GM21515 (cell line): ENCODE measurements at regions not wholly inside any gene's neighbourhood (a gene's known extent, or its start where the extent isn't known, plus 50 kb on each side); places are given as distances from the start of the nearest gene placed in this dataset.

Experiments
- ATAC-seq: cut with Tn5 transposase; IDR thresholded peaks from one replicate; pipeline ENCODE4 v1.9.1; 2021; ENCODE audit not compliant: unreplicated experiment

DNA sequence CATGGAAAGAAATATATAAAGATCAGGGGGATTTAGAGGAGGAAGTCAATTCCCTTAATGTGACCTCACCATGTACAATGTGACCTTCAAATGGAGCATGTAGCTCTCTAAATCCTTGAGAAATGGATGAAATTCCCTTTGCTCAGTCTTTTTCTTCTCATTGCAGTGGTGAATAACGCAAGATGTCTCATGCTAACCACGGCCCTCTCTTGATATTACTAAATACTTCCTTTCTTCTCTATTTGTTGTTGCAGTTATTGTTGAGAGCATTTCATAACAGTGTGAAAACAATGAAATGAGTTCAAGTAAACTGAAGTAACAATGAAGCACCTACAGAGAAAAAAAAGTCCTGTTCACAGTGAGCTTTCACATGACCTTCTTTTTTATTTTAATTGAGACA, 55.6 kb downstream of the ZNF281 start:
- ATAC-seq: no peak

DNA sequence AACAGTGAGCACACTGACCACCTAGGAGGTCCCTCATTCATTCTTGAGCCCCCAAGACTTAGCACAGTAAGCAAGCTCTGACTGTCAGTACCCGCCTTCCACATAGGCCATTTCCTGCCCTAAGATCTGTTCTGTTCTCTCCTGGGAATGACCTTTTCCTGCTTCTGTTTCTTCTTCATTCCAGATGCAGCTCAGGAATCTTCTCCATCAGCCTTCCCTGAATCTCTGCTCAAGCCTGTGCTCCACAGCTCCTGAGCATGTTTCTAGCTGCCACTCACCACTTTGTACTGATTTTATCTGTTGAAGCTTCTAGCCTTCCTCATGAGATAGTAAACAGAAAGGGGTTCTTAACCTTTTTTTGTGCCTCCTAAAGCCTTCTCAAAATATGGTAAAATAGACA, 56.6 kb downstream of the ZNF281 start:
- ATAC-seq: no peak

DNA sequence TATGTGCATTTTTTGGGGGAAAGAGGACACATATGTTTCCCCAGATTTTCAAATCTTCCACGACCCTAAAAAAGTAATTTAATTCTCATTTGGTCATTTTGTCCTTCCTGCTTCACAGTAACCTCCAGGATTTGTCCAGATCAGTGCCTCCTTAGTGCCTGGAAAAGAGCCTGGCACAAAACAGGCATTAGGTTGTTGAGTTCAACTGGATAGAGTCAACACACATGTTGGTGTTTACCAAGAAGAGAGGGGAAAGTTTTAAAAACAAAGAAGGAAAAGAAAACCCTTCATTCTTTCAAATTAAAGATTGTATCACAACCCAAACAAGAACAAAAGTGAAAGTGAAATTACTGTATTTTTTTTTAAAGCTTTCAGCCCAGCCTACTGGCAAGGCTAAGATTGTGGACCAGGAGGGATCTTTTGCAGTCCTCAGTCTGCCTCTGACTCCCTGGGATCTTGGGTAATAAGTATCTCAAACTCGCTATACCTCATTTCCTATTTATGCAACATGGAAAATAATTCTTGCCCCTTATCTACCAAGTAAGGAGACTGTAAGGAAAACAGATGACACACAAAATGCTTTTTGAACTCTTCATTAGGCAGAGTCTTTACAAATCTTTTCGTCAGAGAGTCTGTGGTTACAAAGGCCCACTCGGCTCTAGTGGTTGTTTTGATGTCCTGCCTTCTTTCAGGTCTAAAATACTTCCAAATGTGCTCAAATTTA, 57.8 kb downstream of the ZNF281 start:
- no peak for ATAC-seq

DNA sequence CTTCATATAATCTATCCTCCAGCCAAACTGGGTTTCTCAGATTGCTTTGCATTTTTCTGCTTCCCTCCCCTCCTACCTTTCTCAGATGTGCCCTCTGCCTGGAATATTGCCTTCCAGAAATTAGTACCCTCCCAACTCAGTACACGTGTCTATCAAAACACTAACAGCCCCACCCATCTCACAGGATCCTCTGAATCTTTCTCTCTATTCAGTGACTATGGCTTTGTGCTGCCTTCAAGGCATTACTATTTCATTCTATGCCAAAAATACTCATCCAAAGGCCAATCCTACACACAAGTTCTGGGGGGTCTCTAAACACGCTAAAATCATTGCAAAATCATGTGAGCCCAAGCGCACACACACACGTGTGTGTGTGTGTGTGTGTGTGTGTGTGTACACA, 58.4 kb downstream of the ZNF281 start:
- ATAC-seq: no peak

DNA sequence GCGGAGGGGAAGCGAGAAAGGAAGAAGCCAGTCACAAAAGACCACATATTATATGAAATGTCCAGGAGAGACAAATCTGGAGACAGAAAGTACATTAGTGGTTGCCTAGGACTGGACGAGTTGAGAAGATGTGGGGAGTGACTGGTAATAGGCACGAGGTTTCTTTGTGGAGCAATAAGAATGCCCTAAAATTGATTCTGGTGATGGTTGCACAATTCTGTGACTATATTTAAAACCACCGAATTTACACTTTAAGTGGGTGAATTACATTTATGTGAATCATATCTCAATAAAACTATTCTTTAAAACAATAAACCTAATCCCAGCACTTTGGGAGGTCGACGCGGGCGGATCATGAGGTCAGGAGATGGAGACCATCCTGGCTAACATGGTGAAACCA, 63.1 kb downstream of the ZNF281 start:
- ATAC-seq: no peak

DNA sequence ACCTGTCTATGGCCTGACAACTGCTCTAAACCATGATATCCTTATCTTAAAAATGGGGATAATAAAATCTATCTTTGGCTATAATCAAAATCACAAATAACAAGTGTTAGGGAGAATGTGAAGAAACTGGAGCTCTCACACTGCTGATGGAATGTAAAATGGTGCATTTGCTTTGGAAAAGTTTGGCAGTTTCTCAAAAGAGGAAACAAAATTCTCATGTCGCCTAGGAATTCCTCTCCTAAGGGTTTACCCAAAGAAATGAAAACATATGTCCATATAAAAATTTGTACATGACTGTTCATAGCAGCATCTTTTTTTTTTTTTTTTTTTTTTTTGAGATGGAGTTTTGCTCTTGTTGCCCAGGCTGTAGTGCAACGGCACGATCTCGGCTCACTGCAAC, 64.3 kb downstream of the ZNF281 start:
- no peak for ATAC-seq

DNA sequence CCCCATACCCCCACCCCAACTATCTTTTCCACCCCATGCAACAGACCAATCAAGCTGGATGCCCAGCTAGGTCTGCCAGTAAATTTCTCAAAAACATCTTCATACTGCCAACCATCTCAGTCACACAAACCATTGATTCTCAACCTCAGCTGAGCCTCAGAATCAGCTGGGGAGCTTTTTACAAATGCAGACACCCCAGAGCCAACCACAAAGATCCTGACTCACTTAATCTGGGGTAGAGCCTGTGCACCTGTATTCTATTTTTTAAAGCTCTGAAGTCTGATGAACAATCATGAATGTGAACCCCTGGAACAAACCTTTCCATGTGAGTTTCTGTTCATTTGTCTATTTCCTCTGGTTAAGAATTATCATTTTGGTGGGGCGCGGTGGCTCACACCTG, 66.0 kb downstream of the ZNF281 start:
- no peak for ATAC-seq

DNA sequence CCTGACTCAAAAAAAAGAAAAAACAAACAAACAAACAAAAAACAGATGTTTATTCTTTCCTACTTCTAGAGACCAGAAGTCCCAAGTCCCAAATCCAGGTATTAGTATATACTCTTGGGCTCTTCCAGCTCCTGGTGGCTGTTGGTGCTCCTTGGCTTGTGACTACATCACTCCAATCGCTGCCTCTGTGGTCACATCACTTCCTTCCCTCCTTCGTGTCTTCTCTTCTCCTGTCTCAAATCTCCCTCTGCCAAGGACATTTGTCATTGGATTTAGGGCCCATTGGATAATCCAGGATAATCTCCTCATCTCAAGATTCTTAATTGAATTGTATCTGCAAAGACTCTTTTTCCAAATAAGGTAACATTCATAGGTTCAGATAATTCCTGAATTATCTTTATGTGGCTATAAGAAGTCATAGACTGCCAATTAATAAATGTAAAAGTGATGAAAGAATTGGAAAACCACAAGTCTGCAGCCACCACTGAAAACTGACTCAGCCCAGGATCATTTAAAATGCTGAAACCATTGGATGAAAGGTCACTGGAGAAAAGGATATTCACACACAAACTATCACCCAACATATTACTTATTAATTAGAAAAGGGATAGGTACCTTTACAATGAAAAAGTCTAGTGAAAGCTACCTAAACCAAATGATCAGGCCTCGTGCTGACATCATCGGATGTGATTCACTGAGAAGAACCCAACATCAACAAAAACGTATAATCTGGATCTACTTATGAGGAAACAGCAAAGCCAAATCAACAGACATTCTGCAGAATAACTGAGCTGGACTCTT, 67.1 kb downstream of the ZNF281 start:
- no peak for ATAC-seq

DNA sequence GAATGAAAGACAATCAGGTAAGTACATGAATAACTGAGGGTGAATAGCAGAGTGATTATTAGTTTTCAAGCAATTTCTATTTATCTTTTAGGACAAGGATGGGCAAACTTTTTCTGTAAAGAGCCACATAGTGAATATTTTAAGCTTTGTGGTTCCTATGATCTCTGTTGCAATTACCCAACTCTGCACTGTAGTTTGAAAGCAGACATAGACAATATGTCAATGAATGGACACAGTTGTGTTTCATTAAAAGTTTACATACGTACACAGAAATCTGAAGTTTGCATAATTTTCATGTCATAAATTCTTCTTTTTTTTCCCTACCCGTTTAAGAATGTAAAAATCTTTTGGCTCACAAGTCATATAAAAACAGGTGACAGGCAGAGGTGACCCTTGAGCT, 71.4 kb downstream of the ZNF281 start:
- ATAC-seq: no peak

DNA sequence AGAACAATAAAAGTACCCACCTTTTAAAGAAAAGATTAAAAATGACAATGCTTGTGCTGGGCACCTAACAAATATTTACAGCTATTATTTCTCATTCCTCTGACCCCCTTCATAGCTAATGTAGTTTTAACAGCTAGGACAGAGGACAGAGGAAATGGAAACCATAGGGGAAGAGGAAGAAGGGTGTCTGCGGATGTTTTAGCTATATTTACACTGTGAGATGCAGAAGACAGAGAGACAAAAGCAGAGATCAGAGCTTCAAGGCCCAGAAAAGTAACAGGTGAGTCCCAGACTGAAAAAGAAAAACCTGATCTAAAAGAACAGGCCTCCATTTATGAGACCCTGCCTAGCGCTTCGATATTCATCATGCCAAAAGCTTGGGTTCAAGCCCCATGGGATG, 72.0 kb downstream of the ZNF281 start:
- no peak for ATAC-seq

DNA sequence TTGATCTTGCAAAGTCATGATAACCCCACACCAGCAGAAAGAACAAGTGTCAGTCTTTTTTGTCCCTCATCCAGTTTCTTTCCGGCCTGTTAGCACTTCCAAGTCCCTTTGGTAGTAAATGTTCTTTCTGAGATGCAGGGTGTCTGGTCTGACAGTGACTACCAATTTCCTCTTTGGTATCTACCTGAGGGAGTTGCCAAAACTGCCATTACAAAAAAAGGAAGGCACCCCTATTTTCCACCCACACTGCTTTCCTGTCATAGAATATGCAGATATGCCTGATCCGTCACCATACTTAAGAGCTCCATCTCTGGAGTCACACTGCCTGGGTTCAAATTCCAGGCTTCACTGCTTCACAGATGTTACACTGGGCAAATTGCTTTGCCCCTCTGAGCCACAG, 72.4 kb downstream of the ZNF281 start:
- no peak for ATAC-seq

DNA sequence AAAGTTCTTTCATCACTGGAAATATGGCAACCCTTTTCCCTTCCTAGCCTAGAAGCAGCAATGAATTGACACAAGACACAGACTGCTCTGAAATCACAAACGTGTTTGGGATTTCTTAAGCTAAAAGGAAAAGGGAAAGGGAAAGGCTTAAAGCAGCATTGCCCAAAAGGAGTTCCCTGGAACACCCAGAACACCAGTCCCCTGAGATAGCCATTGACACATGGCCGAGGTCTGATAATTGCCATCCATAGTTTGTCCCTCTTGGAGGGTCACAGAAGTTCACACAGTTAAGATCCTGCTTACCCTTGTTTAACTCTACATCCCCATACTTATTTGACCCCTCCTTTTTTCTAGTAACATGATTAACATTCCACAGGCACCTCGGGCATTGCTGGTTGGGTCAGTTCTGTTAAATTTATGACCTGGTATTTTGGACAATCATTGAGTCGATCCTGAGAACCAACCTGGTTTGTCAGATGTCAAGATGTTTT, 72.9 kb downstream of the ZNF281 start:
- ATAC-seq: no peak

DNA sequence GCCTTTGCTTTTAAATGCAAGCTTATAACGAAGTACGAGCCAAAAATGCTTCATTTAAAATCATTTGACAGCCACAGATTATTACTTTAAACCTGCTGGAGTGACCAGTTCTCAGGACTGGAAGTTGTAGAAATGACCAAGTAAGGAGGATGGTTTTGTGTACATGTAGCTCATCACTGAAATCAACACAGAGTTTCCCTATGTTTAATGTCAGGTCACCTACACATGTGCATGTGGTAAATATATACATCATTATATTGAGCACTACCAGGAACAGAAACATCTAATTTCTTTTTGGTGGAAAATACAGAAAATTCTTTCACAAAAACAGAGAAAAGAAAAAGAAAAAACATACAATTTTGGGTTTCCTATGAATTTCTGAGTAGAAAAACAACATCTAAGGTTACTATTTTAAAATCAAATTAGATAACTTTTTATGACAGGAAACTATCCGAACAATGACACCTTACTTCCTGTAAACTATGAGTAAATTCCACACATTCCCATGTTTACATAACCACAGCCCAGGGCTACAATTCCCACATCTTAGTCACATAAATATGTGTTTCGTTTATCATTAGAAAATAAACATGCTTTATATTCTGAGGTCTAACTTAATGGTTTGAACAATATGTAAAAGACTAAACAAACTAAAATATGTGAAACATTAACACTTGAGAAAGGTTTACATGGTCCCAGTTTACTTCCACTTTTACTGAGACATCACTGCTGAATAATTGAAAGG, 73.6 kb downstream of the ZNF281 start:
- no peak for ATAC-seq

DNA sequence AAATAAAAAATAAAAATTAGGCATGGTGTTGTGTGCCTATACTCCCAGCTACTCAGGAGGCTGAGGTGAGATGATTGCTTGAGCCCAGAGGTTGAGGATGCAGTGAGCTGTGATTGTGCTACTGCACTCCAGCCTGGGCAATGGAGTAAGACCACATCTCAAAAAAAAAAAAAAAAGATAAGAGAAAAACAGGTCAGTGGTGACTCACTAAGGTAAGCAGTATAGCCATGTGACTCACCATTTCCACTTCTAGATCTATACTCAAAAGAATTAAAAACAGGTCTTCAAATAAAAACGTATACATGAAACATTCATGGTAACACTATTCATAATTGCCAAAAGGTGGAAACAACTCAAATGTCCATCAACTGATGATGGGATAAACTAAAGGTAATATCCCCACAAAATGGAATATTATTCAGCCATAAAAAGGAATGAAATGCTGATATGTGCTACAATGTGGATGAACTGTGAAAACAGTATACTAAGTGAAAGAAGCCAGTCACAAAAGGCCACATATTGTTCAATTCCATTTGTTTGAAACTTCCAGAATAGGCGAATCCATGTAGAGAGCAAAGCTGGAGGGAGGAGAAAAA, 75.1 kb downstream of the ZNF281 start:
- ATAC-seq: no peak

DNA sequence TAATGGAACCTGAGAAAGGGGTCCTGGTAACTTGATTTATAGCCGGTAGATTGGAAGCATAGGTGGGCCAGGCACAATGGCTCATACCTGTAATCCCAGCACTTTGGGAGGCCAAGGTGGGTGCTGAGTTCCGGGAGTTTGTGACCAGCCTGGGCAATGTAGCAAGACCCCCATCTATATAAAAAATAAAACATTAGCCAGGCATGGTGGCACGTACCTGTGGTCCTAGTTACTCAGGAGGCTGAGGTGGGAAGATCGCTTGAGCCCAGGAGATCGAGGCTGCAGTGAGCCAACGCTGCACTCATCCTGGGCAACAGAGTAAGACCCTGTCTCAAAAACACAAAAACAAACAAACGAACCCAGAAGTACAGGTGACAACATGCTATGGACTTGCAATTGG, 76.5 kb downstream of the ZNF281 start:
- ATAC-seq: no peak

DNA sequence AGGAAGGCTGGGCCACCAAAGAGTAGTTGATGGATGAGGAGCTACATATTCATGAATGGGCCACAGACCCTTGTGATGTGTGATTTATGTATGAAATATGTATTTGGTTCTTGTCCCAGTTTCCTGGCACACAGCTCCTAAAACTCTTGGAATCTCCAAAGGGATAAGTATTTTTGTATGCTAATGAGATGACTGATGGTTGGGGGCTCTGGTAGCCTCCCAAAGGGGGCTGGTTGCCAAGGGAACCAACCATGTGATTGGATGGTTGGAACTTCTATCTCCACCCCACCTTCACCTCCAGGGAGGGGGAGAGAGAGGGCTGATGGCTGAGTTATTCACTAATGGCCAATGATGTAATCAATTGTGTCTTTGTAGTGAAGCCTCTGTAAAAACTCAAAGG, 77.1 kb downstream of the ZNF281 start:
- ATAC-seq: no peak

DNA sequence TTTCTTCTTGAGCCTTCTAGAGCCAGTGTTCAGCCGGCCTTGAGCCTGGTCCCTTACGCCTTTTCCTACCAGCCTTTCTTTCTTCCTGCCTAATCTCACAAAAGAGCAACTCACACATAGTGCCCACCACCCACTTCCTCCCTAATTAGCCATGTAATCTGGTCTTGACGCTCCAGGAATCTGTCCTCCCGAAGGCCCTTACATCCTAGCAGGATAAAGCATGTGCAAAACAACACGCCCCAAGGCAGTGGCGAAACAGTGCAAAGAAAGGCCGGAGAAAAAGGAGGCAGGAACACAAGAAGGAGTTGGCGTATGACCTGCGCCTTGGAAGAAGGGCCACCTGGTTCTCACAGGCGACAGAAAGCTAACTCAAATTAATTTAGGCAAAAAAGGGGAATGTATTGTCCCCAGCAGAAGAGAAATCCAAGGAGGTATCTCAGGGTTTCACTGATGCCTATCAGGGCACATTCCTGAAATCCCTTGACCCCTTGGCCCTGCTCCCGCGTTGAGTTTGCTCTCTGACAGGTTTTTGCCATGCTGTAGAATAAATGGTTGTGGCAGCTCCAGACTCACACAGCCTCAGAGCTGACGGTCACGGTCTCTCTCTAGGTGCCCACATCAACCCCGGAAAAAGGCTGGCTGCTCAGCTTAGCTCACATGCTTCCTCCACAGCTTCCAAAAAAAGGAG, 79.0 kb downstream of the ZNF281 start:
- ATAC-seq: no peak

DNA sequence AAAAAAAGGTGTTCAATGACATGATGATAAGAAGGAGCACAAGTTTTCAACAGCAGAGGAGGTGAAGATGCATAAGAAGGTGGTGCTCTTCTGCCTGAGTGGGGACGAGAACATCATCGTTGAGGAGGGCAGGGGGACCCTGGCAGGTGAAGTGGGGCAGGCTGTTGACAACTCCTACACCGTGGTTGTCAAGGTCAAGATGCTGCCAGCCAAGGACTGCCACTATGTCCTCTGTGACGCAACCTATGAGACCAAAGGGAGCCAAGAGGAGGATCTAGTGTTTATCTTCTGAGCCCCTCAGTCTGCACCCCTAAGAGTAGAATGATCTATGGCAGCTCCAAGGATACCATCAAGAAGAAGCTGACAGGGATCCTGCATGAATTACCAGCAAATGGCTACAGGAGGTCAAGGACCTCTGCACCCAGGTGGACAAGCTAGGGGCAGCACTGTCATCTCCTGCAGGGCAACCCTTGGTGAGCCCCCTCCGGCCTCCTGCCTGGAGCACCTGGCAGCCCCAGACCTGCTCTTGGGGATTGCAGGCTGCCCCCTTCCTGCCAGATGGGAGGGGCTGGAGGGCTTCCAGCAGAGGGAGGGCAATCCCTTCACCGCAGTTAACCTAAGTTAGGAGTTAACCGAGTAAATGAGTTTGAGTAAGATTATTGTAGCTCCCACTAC, 80.5 kb downstream of the ZNF281 start:
- ATAC-seq: no peak

DNA sequence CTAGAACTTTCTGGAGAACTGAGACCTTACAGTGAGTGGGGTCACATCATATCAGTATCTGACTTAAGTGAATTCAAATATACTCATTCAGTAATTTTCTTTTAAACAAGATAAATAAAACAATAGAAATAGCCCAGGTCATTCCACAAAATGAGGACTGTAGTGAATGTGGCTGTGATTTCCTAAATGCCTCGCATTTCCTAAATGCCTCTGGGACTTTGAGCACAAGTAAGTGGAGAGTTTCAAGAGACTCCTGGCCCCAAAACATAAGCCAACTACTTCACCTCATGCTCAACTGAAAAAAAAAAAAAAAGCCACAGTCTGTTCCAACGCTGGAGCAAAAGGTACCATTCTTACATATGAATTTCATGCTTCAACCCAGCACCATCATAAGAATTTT, 81.5 kb downstream of the ZNF281 start:
- ATAC-seq: no peak

DNA sequence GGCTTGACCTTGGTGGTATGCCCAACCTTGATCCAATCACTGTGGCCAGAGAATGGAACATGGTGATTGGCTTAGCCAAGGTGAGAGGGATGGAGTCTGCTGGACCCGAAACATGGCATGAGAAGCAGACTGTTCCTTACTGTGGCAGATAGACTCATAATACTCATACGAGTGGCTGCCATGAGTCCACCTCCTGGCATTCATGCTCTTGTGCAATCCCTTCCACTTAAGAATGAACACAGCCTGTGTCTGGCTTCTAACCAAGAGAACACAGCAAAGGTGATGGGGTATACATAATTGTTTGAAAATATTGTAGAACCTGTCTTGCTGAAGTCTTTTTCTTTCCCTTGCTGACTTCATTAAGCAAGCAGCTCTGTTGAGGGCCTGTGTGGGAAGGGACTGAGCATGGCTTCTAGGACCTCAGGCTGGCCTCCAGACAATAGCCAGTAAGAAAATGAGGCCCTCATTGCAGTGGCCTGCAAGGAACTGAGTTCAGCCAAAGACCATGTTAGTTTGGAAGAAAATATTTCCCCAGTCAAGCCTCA, 85.9 kb downstream of the ZNF281 start:
- no peak for ATAC-seq
